ENCODE measurements at regions not wholly inside any gene's neighbourhood (a gene's known extent, or its start where the extent isn't known, plus 50 kb on each side); places are given as distances from the start of the nearest gene placed in this dataset.

GRCh38 chr7:41599760-41600159 is 103.1 kb downstream of the INHBA start:
- H3K9ac ChIP-seq = no peak overlapping the region
- no peak overlapping the region for H3K4me3 ChIP-seq (ENCODE audit: low read depth in 2 of 2, low read length in 1 of 2)
- H2AFZ ChIP-seq (ENCODE audit: low read depth) = no peak overlapping the region; the same call in 1 of the 2 replicates
- ChIA-PET CTCF (interaction anchor here (1.2 kb wide), 1 partner anchor 11 kb away, joined by 3 read pairs; no protein-coding TSS in a partner anchor), POLR2A (no interaction called here)
- no peaks in the 10 kb centered on the region for H3K27me3 ChIP-seq (ENCODE audit: insufficient read depth)
- H3F3A ChIP-seq (replicated peaks; ENCODE audit: insufficient read depth) = peaks cover 9% of the 10 kb centered on the region
- no peak overlapping the region for H3K4me2 ChIP-seq
- H3K79me2 ChIP-seq (ENCODE audit: insufficient read depth) = no peaks in the 10 kb centered on the region
- 76% methylated on average over 4 of the region's 4 CpGs for WGBS (ENCODE audit: low lambda C conversion rate)
- DNase-seq = peak; percentile 1
- TF ChIP-seq CHD2 (IDR thresholded peaks at IDR 0.05; ENCODE audit: low read length, partially characterized antibody) = no peak
- TF ChIP-seq, protein P1, sequence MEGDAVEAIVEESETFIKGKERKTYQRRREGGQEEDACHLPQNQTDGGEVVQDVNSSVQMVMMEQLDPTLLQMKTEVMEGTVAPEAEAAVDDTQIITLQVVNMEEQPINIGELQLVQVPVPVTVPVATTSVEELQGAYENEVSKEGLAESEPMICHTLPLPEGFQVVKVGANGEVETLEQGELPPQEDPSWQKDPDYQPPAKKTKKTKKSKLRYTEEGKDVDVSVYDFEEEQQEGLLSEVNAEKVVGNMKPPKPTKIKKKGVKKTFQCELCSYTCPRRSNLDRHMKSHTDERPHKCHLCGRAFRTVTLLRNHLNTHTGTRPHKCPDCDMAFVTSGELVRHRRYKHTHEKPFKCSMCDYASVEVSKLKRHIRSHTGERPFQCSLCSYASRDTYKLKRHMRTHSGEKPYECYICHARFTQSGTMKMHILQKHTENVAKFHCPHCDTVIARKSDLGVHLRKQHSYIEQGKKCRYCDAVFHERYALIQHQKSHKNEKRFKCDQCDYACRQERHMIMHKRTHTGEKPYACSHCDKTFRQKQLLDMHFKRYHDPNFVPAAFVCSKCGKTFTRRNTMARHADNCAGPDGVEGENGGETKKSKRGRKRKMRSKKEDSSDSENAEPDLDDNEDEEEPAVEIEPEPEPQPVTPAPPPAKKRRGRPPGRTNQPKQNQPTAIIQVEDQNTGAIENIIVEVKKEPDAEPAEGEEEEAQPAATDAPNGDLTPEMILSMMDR (IDR thresholded peaks at IDR 0.05) = peak; percentile 36
- H4K20me1 ChIP-seq (ENCODE audit: insufficient read depth) = no peaks in the 10 kb centered on the region
- H3K36me3 ChIP-seq (replicated peaks in 1 of 2; ENCODE audit: control insufficient read depth in 1 of 2, insufficient read depth in 2 of 2, low read length in 1 of 2) = peaks cover 0 to 8% of the 10 kb centered on the region in 2 experiments
- no peak overlapping the region for H3K27ac ChIP-seq (ENCODE audit: low read depth in 2 of 2, low read length in 1 of 2)
- no peaks in the 10 kb centered on the region for H3K4me1 ChIP-seq (ENCODE audit: control insufficient read depth in 1 of 2, insufficient read depth in 2 of 2, low read depth in 1 of 2, low read length in 1 of 2)
- 0 out of 2 replicates have a peak, but pooled peaks cover 5% of the 10 kb centered on the region for H3K9me2 ChIP-seq
- peaks cover 20% of the 10 kb centered on the region for H3K9me3 ChIP-seq

- DNase-seq = no peak
- Histone ChIP-seq H3K27me3 (ENCODE audit: insufficient read depth) (no peaks in the 10 kb centered on the region), H3K4me2 (no peak overlapping the region), H4K20me1 (ENCODE audit: insufficient read depth) (no peaks in the 10 kb centered on the region), H3K79me2 (ENCODE audit: insufficient read depth) (no peaks in the 10 kb centered on the region), H3K9me3 (peaks cover 15% of the 10 kb centered on the region), H3K9ac (no peak overlapping the region), H3K4me3 (ENCODE audit: low read depth in 2 of 2, low read length in 1 of 2) (no peak overlapping the region), H2AFZ (ENCODE audit: low read depth) (no peak overlapping the region), H3K4me1 (ENCODE audit: control insufficient read depth in 1 of 2, insufficient read depth in 2 of 2, low read depth in 1 of 2, low read length in 1 of 2) (no peaks in the 10 kb centered on the region), H3K9me2 (0 out of 2 replicates have a peak, but pooled peaks cover 1% of the 10 kb centered on the region), H3F3A (replicated peaks; ENCODE audit: insufficient read depth) (no peaks in the 10 kb centered on the region), H3K27ac (ENCODE audit: low read depth in 2 of 2, low read length in 1 of 2) (no peak overlapping the region), H3K36me3 (replicated peaks in 1 of 2; ENCODE audit: control insufficient read depth in 1 of 2, insufficient read depth in 2 of 2, low read length in 1 of 2) (peaks cover 0 to 4% of the 10 kb centered on the region in 2 experiments)
- POLR2A ChIA-PET = no interaction called here
- CTCF ChIA-PET = interaction anchor here (1.0 kb wide), 1 partner anchor 32 kb away, joined by 3 read pairs; no protein-coding TSS in a partner anchor
- no peak for TF ChIP-seq EZH2phosphoT487 (IDR thresholded peaks at IDR 0.05; ENCODE audit: borderline replicate concordance, low read depth)
- TF ChIP-seq TCF12 (IDR thresholded peaks at IDR 0.05) = no peak
- TF ChIP-seq FOXM1 (IDR thresholded peaks at IDR 0.05; ENCODE audit: low read depth) = no peak
- TF ChIP-seq POLR2AphosphoS5 (IDR thresholded peaks at IDR 0.05; ENCODE audit: low read depth, low read length) = no peak
- no peak for TF ChIP-seq NFIC (IDR thresholded peaks at IDR 0.05; ENCODE audit: borderline replicate concordance)
- TF ChIP-seq JUND (IDR thresholded peaks at IDR 0.05) = no peak
- TF ChIP-seq EP300 (IDR thresholded peaks at IDR 0.05; ENCODE audit: borderline replicate concordance in 1 of 2, low read depth in 1 of 2, low read length in 1 of 2) = no peak
- no peak for TF ChIP-seq CHD2 (IDR thresholded peaks at IDR 0.05; ENCODE audit: low read length, partially characterized antibody)
- no peak for TF ChIP-seq RCOR1 (IDR thresholded peaks at IDR 0.05; ENCODE audit: low read length)
- TF ChIP-seq, protein P2, sequence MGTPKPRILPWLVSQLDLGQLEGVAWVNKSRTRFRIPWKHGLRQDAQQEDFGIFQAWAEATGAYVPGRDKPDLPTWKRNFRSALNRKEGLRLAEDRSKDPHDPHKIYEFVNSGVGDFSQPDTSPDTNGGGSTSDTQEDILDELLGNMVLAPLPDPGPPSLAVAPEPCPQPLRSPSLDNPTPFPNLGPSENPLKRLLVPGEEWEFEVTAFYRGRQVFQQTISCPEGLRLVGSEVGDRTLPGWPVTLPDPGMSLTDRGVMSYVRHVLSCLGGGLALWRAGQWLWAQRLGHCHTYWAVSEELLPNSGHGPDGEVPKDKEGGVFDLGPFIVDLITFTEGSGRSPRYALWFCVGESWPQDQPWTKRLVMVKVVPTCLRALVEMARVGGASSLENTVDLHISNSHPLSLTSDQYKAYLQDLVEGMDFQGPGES (IDR thresholded peaks at IDR 0.05; ENCODE audit: low read depth, low read length) = no peak
- TF ChIP-seq GABPA (IDR thresholded peaks at IDR 0.05; ENCODE audit: low read depth) = no peak
- TF ChIP-seq RFX5 (IDR thresholded peaks at IDR 0.05; ENCODE audit: low read length) = no peak
- TF ChIP-seq YY1 (IDR thresholded peaks at IDR 0.05; ENCODE audit: low read depth) = no peak
- TF ChIP-seq NRF1 (IDR thresholded peaks at IDR 0.05; ENCODE audit: low read depth, low read length) = no peak
- TF ChIP-seq USF2 (IDR thresholded peaks at IDR 0.05; ENCODE audit: borderline replicate concordance, low read depth, low read length) = no peak
- no peak for TF ChIP-seq MEF2A (IDR thresholded peaks at IDR 0.05; ENCODE audit: borderline replicate concordance, low read depth)
- no peak for TF ChIP-seq TEAD4 (IDR thresholded peaks at IDR 0.05; ENCODE audit: borderline replicate concordance, insufficient read depth)
- TF ChIP-seq, protein P1 (IDR thresholded peaks at IDR 0.05) = no peak
- no peak for TF ChIP-seq GATA2 (CRISPR knock-in tag; IDR thresholded peaks at IDR 0.05)
Observed at GRCh38 chr7:41592794-41593193, 110.1 kb downstream of the INHBA start.

Data from SK-N-SH (cell line).